ENCODE measurements at regions not wholly inside any gene's neighbourhood (a gene's known extent, or its start where the extent isn't known, plus 50 kb on each side); places are given as distances from the start of the nearest gene placed in this dataset.

DNA sequence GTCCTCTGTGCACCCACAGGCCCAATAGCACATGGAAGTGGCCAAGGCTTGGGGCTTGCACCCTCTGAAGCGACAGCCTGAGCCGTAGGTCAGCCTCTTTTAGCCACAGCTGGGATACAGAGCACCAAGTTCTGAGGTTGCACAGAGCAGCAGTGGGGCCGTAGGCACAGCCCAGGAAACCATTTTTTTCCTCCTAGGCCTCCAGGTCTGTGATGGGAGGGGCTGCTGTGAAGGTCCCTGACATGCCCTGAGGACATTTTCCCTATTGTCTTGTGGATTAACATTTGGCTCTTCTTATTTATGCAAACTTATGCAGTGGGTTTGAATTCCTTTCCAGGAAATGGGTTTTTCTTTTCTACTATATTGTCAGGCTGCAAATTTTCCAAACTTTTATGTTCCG, 878.7 kb upstream of the MAN1A1 start:
- Histone ChIP-seq H3F3A (replicated peaks; ENCODE audit: low read depth) (no peaks in the 10 kb centered on the region), H3K27ac (ENCODE audit: low read depth) (no peak overlapping the region), H3K4me2 (no peak overlapping the region), H3K27me3 (ENCODE audit: insufficient read depth) (no peaks in the 10 kb centered on the region), H2AFZ (peak overlapping the region; percentile 90), H3K4me3 (no peak overlapping the region), H3K79me2 (replicated peaks; ENCODE audit: insufficient read depth) (no peaks in the 10 kb centered on the region), H4K20me1 (replicated peaks; ENCODE audit: insufficient read depth) (no peaks in the 10 kb centered on the region), H3K36me3 (ENCODE audit: insufficient read depth) (no peaks in the 10 kb centered on the region), H3K9me2 (ENCODE audit: insufficient read depth) (peaks cover 9% of the 10 kb centered on the region), H3K4me1 (ENCODE audit: insufficient read depth) (peaks cover 6% of the 10 kb centered on the region; the same call in 1 of the 2 replicates)
- peak; percentile 2 for DNase-seq (ENCODE audit: low spot score)
- H3K27me3 Mint-ChIP-seq (ENCODE audit: insufficient read depth, low read depth, poor library complexity): peaks cover 2% of the 10 kb centered on the region
- H3K9me3 Mint-ChIP-seq: no peaks in the 10 kb centered on the region; the same call in 2 of the 3 replicates
- TF ChIP-seq STAT1 (IDR thresholded peaks at IDR 0.05; ENCODE audit: unreplicated experiment): no peak
- TF ChIP-seq, protein P1, sequence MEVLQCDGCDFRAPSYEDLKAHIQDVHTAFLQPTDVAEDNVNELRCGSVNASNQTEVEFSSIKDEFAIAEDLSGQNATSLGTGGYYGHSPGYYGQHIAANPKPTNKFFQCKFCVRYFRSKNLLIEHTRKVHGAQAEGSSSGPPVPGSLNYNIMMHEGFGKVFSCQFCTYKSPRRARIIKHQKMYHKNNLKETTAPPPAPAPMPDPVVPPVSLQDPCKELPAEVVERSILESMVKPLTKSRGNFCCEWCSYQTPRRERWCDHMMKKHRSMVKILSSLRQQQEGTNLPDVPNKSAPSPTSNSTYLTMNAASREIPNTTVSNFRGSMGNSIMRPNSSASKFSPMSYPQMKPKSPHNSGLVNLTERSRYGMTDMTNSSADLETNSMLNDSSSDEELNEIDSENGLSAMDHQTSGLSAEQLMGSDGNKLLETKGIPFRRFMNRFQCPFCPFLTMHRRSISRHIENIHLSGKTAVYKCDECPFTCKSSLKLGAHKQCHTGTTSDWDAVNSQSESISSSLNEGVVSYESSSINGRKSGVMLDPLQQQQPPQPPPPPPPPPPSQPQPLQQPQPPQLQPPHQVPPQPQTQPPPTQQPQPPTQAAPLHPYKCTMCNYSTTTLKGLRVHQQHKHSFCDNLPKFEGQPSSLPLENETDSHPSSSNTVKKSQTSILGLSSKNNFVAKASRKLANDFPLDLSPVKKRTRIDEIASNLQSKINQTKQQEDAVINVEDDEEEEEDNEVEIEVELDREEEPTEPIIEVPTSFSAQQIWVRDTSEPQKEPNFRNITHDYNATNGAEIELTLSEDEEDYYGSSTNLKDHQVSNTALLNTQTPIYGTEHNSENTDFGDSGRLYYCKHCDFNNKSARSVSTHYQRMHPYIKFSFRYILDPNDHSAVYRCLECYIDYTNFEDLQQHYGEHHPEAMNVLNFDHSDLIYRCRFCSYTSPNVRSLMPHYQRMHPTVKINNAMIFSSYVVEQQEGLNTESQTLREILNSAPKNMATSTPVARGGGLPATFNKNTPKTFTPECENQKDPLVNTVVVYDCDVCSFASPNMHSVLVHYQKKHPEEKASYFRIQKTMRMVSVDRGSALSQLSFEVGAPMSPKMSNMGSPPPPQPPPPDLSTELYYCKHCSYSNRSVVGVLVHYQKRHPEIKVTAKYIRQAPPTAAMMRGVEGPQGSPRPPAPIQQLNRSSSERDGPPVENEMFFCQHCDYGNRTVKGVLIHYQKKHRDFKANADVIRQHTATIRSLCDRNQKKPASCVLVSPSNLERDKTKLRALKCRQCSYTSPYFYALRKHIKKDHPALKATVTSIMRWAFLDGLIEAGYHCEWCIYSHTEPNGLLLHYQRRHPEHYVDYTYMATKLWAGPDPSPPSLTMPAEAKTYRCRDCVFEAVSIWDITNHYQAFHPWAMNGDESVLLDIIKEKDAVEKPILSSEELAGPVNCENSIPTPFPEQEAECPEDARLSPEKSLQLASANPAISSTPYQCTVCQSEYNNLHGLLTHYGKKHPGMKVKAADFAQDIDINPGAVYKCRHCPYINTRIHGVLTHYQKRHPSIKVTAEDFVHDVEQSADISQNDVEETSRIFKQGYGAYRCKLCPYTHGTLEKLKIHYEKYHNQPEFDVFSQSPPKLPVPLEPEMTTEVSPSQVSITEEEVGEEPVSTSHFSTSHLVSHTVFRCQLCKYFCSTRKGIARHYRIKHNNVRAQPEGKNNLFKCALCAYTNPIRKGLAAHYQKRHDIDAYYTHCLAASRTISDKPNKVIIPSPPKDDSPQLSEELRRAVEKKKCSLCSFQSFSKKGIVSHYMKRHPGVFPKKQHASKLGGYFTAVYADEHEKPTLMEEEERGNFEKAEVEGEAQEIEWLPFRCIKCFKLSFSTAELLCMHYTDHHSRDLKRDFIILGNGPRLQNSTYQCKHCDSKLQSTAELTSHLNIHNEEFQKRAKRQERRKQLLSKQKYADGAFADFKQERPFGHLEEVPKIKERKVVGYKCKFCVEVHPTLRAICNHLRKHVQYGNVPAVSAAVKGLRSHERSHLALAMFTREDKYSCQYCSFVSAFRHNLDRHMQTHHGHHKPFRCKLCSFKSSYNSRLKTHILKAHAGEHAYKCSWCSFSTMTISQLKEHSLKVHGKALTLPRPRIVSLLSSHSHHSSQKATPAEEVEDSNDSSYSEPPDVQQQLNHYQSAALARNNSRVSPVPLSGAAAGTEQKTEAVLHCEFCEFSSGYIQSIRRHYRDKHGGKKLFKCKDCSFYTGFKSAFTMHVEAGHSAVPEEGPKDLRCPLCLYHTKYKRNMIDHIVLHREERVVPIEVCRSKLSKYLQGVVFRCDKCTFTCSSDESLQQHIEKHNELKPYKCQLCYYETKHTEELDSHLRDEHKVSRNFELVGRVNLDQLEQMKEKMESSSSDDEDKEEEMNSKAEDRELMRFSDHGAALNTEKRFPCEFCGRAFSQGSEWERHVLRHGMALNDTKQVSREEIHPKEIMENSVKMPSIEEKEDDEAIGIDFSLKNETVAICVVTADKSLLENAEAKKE (CRISPR knock-in tag; IDR thresholded peaks at IDR 0.05): no peak
- no peak for TF ChIP-seq EZH2phosphoT487 (IDR thresholded peaks at IDR 0.05; ENCODE audit: unreplicated experiment)
- no peak for TF ChIP-seq POLR2AphosphoS5 (IDR thresholded peaks at IDR 0.05; ENCODE audit: low read depth)
- TF ChIP-seq NANOG (IDR thresholded peaks at IDR 0.05; ENCODE audit: borderline replicate concordance): no peak
- TF ChIP-seq, protein P2, sequence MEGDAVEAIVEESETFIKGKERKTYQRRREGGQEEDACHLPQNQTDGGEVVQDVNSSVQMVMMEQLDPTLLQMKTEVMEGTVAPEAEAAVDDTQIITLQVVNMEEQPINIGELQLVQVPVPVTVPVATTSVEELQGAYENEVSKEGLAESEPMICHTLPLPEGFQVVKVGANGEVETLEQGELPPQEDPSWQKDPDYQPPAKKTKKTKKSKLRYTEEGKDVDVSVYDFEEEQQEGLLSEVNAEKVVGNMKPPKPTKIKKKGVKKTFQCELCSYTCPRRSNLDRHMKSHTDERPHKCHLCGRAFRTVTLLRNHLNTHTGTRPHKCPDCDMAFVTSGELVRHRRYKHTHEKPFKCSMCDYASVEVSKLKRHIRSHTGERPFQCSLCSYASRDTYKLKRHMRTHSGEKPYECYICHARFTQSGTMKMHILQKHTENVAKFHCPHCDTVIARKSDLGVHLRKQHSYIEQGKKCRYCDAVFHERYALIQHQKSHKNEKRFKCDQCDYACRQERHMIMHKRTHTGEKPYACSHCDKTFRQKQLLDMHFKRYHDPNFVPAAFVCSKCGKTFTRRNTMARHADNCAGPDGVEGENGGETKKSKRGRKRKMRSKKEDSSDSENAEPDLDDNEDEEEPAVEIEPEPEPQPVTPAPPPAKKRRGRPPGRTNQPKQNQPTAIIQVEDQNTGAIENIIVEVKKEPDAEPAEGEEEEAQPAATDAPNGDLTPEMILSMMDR (conservative IDR thresholded peaks at IDR 0.05; ENCODE audit: low read depth in 2 of 2): no peak
- TF ChIP-seq, protein P3, sequence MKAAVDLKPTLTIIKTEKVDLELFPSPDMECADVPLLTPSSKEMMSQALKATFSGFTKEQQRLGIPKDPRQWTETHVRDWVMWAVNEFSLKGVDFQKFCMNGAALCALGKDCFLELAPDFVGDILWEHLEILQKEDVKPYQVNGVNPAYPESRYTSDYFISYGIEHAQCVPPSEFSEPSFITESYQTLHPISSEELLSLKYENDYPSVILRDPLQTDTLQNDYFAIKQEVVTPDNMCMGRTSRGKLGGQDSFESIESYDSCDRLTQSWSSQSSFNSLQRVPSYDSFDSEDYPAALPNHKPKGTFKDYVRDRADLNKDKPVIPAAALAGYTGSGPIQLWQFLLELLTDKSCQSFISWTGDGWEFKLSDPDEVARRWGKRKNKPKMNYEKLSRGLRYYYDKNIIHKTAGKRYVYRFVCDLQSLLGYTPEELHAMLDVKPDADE (IDR thresholded peaks at IDR 0.05): no peak
- no peak for TF ChIP-seq ZNF331 (CRISPR knock-in tag; IDR thresholded peaks at IDR 0.05; ENCODE audit: low read depth)
- H3K36me3 Mint-ChIP-seq (ENCODE audit: low read depth): no peaks in the 10 kb centered on the region
- H3K4me1 Mint-ChIP-seq: peaks cover 5% of the 10 kb centered on the region; the same call in 2 of the 3 replicates
- no peak overlapping the region for H3K27ac Mint-ChIP-seq
- H3K4me3 Mint-ChIP-seq: no peak overlapping the region
- no peak for ATAC-seq
